ENCODE measurements at regions not wholly inside any gene's neighbourhood (a gene's known extent, or its start where the extent isn't known, plus 50 kb on each side); places are given as distances from the start of the nearest gene placed in this dataset.

GRCh38 chr19:28610731-28611130 is 602.2 kb downstream of the UQCRFS1 start:
- TF ChIP-seq EZH2 (IDR thresholded peaks at IDR 0.05; ENCODE audit: borderline replicate concordance, low read depth, low read length, poor library complexity, severe bottlenecking): no peak
- TF ChIP-seq CTCF (conservative IDR thresholded peaks at IDR 0.05; ENCODE audit: low read depth, low read length): no peak
